PC-9 (cell line): ENCODE measurements at regions not wholly inside any gene's neighbourhood (a gene's known extent, or its start where the extent isn't known, plus 50 kb on each side); places are given as distances from the start of the nearest gene placed in this dataset.

ENCODE experiments used
- CTCF ChIP-seq: fragments of 200-600 bp; sonication (generic); conservative IDR thresholded peaks from 2 replicates; pipeline ENCODE4 v1.6.1; 2017; ENCODE audit warnings: mixed run types, antibody characterized with exemption, mild to moderate bottlenecking, moderate library complexity
- EZH2 ChIP-seq: fragments of 200-600 bp; sonication (generic); IDR thresholded peaks from 2 replicates; pipeline ENCODE4 v1.8.0; 2017; ENCODE audit warnings: antibody characterized with exemption, low read depth

GRCh38 chr6:111952274-111952673, 79.0 kb upstream of the FYN start:
- no peak for TF ChIP-seq CTCF
- TF ChIP-seq EZH2 = no peak
